GM21825 (cell line): ENCODE measurements at regions not wholly inside any gene's neighbourhood (a gene's known extent, or its start where the extent isn't known, plus 50 kb on each side); places are given as distances from the start of the nearest gene placed in this dataset.

ENCODE experiments used
- ATAC-seq: cut with Tn5 transposase; IDR thresholded peaks from one replicate; pipeline ENCODE4 v1.9.1; 2021; ENCODE audit warnings: mild to moderate bottlenecking, moderate library complexity; ENCODE audit not compliant: unreplicated experiment

GRCh38 chr6:75546381-75546780 lies 52.8 kb upstream of the FILIP1 start:
- no peak for ATAC-seq

DNA sequence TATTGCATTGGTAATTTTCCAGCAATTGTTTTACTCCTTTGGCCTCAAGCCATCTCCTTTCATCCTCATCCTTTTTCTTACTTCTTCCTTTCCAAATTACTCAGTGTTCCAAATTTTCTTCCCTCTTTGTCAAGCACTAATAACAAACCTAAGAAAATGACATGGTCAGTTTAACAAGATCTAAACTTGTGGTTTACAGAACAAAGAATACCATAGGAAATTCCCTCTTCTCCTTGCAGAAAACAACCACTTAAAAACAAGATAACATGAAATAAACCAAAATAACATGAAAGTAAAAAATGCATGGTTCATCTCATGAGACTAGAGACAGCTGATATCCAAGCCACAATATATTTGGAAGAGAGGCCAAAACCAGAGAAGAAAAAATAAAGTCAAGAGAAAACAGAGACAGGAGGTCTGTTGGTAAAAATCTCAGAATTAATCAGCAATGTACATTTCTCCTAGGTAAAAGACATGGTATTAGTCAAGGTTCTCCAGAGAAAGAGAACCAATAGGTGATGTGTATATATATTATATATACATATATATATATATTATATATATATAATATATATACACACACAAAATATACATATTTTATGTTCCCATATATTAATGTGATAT lies 51.0 kb upstream of the SENP6 start:
- peak; percentile 41 for ATAC-seq

DNA sequence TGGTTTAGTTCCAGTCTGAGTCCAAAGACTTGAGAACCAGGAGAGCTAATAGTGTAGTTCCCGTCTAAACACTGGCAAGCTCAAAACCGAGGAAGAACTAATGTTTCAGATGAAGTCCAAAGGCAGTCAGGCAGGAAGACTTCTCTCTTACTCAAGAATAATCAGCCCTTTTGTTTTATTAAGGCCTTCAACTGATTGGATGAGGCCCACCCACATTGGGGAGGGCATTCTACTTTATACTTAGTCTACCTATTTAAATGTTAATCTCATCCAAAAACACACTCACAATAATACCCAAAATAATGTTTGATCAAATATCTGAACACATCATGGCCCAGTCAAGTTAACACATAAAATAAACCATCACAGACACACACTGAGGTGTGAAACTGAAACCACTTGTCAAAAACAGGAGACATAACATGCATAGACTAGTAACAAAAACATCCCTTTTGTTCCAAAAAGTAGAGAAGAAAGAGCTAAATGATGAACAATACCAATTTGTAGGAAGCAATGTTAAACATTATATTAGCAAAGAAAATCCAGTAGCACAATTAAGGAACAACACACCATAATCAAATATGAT lies 50.2 kb upstream of the SENP6 start:
- ATAC-seq: no peak
